SJSA1 (cell line): ENCODE measurements at regions not wholly inside any gene's neighbourhood (a gene's known extent, or its start where the extent isn't known, plus 50 kb on each side); places are given as distances from the start of the nearest gene placed in this dataset.

Experiments used
- DNase-seq, 2 experiments: peaks; one replicate each; pipeline ENCODE4 v3.0.0-alpha.2; 2015 to 2020; ENCODE audit warnings: low spot score in 2 of 2, low read depth in 1 of 2
- H3K27ac ChIP-seq: fragments of 250-450 bp; sonication (Bioruptor Pico); 2 replicates; pipeline ENCODE4 v1.5.1; 2020; ENCODE audit warnings: mild to moderate bottlenecking, moderate library complexity
- H3K27me3 ChIP-seq: fragments of 250-450 bp; sonication (Bioruptor Pico); replicated peaks from 2 replicates; pipeline ENCODE4 v1.5.1; 2020; ENCODE audit warnings: mild to moderate bottlenecking, moderate library complexity
- H3K36me3 ChIP-seq: fragments of 250-450 bp; sonication (Bioruptor Pico); 2 replicates; pipeline ENCODE4 v1.5.1; 2020; ENCODE audit warnings: mild to moderate bottlenecking
- H3K4me1 ChIP-seq: fragments of 250-450 bp; sonication (Bioruptor Pico); replicated peaks from 2 replicates; pipeline ENCODE4 v1.6.1; 2021; ENCODE audit warnings: mild to moderate bottlenecking
- H3K4me3 ChIP-seq: fragments of 250-450 bp; sonication (Bioruptor Pico); 2 replicates; pipeline ENCODE4 v1.5.1; 2020; ENCODE audit warnings: mild to moderate bottlenecking
- H3K9me3 ChIP-seq: fragments of 250-450 bp; sonication (Bioruptor Pico); replicated peaks from 2 replicates; pipeline ENCODE4 v1.5.1; 2020; ENCODE audit warnings: mild to moderate bottlenecking

DNA sequence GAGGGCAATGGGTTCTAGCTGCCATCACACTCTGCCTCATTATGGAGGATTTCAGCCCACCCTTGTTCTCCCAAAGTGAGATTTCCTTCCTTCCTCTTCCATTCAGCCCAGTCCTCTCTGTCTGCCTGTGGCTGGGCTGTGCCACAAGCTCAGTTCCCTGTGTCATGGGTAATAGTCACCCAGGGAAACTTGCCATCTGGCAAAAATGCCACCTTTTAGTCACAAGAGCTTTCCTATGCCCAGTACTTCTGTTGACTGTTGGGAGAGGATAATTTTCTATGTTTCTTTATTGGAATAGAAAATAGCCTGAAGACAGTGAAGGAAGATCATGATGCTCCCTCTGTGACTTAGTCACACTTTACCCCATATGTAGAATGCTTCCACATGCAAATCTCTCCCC is 71.4 kb downstream of the TLR4 start:
- Histone ChIP-seq H3K27ac (no peak overlapping the region), H3K27me3 (no peaks in the 10 kb centered on the region), H3K36me3 (no peaks in the 10 kb centered on the region), H3K4me3 (no peak overlapping the region), H3K9me3 (no peaks in the 10 kb centered on the region), H3K4me1 (peaks cover 11% of the 10 kb centered on the region)
- no peak for DNase-seq

GRCh38 chr9:117777823-117778222 is 73.6 kb downstream of the TLR4 start:
- DNase-seq, result no peak
- Histone ChIP-seq H3K4me3 (no peak overlapping the region), H3K27ac (no peak overlapping the region), H3K9me3 (no peaks in the 10 kb centered on the region), H3K27me3 (no peaks in the 10 kb centered on the region), H3K36me3 (no peaks in the 10 kb centered on the region), H3K4me1 (peaks cover 5% of the 10 kb centered on the region)

DNA sequence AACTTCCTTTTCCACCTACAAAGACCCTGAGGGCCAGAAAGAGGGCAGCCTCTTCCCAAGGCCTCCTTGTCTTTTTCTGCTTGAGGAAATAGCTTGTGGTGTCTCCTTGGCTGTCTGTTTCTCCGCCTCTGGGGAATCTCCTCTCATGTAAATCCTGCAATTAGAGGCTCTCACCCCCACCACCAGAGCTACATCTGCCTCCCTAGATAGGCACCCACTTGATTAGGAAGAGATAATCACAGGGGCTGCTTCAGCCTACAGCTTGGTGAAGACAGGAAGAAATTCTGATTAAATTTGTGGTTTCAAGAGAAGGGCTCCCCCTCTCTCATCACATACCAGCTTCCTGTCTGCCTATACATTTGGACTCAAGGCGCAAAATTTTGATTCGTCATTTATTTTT is 75.6 kb downstream of the TLR4 start:
- Histone ChIP-seq H3K9me3 (no peaks in the 10 kb centered on the region), H3K4me1 (peaks cover 5% of the 10 kb centered on the region), H3K4me3 (no peak overlapping the region), H3K36me3 (no peaks in the 10 kb centered on the region), H3K27ac (no peak overlapping the region), H3K27me3 (no peaks in the 10 kb centered on the region)
- no peak for DNase-seq

- Histone ChIP-seq H3K9me3 (no peaks in the 10 kb centered on the region), H3K27me3 (no peaks in the 10 kb centered on the region), H3K27ac (no peak overlapping the region), H3K36me3 (no peaks in the 10 kb centered on the region), H3K4me1 (peaks cover 5% of the 10 kb centered on the region), H3K4me3 (peak overlapping the region; percentile 33)
- peak; percentile 55 to 69 for DNase-seq
Observed at GRCh38 chr9:117782931-117783788, 79.0 kb downstream of the TLR4 start.

GRCh38 chr9:117783828-117784227 is 79.6 kb downstream of the TLR4 start:
- Histone ChIP-seq H3K36me3 (no peaks in the 10 kb centered on the region), H3K9me3 (no peaks in the 10 kb centered on the region), H3K4me3 (no peak overlapping the region), H3K27ac (no peak overlapping the region), H3K4me1 (peaks cover 5% of the 10 kb centered on the region), H3K27me3 (no peaks in the 10 kb centered on the region)
- DNase-seq, result no peak

DNA sequence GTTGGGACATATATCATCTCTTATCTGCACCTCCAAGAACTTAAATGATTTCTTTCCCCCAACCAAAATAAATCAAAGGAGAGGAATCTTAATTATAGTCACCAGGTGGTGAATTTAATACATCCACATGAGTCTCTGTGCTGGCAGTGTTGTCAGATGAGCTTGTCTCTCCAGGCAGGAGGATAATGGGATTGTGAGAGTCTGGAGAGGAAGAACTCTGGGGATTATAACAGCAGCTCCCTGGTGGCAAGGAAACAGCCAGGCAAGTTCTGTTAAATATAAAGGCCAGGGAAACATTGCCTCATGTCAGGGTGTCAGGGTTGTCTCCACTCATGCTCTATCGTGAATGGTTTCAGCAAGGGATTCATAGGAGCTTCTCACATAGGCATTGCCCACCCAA is 80.8 kb downstream of the TLR4 start:
- no peak overlapping the region for H3K4me3 ChIP-seq
- no peaks in the 10 kb centered on the region for H3K9me3 ChIP-seq
- H3K36me3 ChIP-seq, result no peaks in the 10 kb centered on the region
- DNase-seq, result no peak
- H3K27ac ChIP-seq, result no peak overlapping the region
- H3K27me3 ChIP-seq, result no peaks in the 10 kb centered on the region
- peaks cover 5% of the 10 kb centered on the region for H3K4me1 ChIP-seq

GRCh38 chr9:117787746-117788145 is 83.5 kb downstream of the TLR4 start:
- Histone ChIP-seq H3K27ac (no peak overlapping the region), H3K4me1 (peaks cover 5% of the 10 kb centered on the region), H3K9me3 (no peaks in the 10 kb centered on the region), H3K36me3 (no peaks in the 10 kb centered on the region), H3K27me3 (no peaks in the 10 kb centered on the region), H3K4me3 (no peak overlapping the region)
- DNase-seq, result no peak

DNA sequence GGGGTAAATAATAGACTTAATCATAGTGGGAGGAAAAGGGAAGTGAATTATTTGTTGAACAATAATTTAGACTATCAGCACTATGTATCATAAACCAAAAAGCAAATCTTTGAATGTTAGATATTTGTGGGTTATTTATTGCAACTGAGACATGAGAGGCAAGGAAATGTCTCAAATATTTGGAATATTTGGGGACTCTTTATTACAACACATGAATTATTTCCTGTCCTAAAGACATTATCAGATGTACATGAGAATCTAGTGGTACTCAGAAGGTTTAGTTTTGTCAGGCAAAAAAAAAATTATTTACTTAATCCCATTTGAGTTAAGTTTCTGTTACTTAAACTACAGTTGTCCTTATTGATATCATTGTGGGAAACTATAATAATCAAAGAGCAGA is 91.1 kb downstream of the TLR4 start:
- Histone ChIP-seq H3K4me3 (no peak overlapping the region), H3K36me3 (no peaks in the 10 kb centered on the region), H3K27ac (no peak overlapping the region), H3K4me1 (no peaks in the 10 kb centered on the region), H3K9me3 (no peaks in the 10 kb centered on the region), H3K27me3 (no peaks in the 10 kb centered on the region)
- DNase-seq, result no peak

DNA sequence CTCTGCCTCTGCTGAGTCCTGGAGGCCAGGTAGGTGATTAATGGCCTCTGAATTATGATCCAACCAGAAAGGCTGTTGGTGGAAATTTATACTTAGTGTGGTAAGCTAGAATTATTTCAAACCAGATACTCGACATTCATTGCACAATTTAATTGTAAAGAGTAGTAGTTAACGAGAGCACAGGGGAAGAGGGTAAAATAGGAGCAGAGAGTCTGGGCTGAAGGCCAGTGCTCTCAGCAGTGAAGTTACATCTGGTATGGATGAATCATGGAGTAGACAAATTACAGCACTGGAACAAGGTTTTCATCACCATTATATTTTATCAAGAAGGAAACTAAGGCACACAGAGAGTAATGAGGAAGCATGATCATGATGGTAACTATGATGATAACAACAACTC is 92.5 kb downstream of the TLR4 start:
- Histone ChIP-seq H3K4me1 (no peaks in the 10 kb centered on the region), H3K36me3 (no peaks in the 10 kb centered on the region), H3K9me3 (no peaks in the 10 kb centered on the region), H3K4me3 (no peak overlapping the region), H3K27ac (no peak overlapping the region), H3K27me3 (no peaks in the 10 kb centered on the region)
- DNase-seq, result no peak

GRCh38 chr9:117800389-117800788 is 96.2 kb downstream of the TLR4 start:
- DNase-seq, result no peak
- Histone ChIP-seq H3K9me3 (no peaks in the 10 kb centered on the region), H3K36me3 (no peaks in the 10 kb centered on the region), H3K4me1 (no peaks in the 10 kb centered on the region), H3K27me3 (no peaks in the 10 kb centered on the region), H3K27ac (no peak overlapping the region), H3K4me3 (no peak overlapping the region)

DNA sequence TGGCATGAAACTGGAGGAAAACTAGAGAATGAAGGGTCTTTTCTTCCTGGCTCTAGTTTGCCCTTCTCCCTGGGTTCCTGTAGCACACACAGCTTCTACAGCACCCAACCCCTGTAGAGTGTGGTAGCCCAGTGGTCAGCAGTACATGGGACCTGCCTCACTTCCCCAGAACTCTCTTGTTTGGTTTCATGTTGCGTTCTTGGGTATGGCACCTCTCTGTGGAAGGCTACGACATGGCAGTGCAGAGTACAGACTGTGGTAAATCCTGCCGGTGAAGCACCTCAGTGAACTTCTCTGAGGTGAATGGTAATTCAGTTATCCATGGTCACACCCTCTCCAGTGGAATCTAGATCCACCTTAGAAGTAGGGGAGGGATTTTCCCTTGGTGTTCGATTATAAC is 105.5 kb downstream of the TLR4 start:
- H3K36me3 ChIP-seq, result no peaks in the 10 kb centered on the region
- DNase-seq, result no peak
- no peaks in the 10 kb centered on the region for H3K4me1 ChIP-seq
- no peaks in the 10 kb centered on the region for H3K27me3 ChIP-seq
- no peaks in the 10 kb centered on the region for H3K9me3 ChIP-seq
- no peak overlapping the region for H3K4me3 ChIP-seq
- H3K27ac ChIP-seq, result no peak overlapping the region

GRCh38 chr9:117815315-117815714 is 111.1 kb downstream of the TLR4 start:
- no peak overlapping the region for H3K27ac ChIP-seq
- no peaks in the 10 kb centered on the region for H3K36me3 ChIP-seq
- H3K9me3 ChIP-seq, result 0 out of 2 replicates have a peak, but pooled peaks cover 2% of the 10 kb centered on the region
- H3K4me3 ChIP-seq, result no peak overlapping the region
- H3K27me3 ChIP-seq, result no peaks in the 10 kb centered on the region
- no peak for DNase-seq
- H3K4me1 ChIP-seq, result no peaks in the 10 kb centered on the region

DNA sequence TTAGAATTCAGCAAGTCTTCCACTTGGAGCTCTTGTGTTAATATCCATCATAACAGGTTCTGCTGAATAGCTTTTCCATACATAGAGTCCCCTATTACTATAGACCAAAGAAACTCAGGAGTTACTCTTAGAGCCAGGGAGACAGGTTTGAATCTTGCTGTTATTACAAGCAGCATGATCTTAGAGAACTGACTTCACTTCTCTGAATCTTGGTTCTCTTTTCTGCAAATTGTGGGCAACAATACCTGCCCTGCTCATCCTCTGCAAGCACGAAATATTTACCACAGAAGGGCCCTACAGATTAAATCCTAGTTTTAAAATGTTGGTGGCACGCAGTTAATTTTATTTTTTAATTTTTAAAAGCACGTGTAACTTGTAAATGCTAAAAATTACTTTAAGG is 111.7 kb downstream of the TLR4 start:
- Histone ChIP-seq H3K4me1 (no peaks in the 10 kb centered on the region), H3K9me3 (0 out of 2 replicates have a peak, but pooled peaks cover 2% of the 10 kb centered on the region), H3K27ac (no peak overlapping the region), H3K4me3 (no peak overlapping the region), H3K27me3 (no peaks in the 10 kb centered on the region), H3K36me3 (no peaks in the 10 kb centered on the region)
- no peak for DNase-seq

- Histone ChIP-seq H3K4me3 (no peak overlapping the region), H3K4me1 (no peaks in the 10 kb centered on the region), H3K36me3 (no peaks in the 10 kb centered on the region), H3K27ac (no peak overlapping the region), H3K9me3 (no peaks in the 10 kb centered on the region), H3K27me3 (no peaks in the 10 kb centered on the region; the same call in 1 of the 2 replicates)
- no peak for DNase-seq
Observed at GRCh38 chr9:117821954-117822353, 117.8 kb downstream of the TLR4 start.

DNA sequence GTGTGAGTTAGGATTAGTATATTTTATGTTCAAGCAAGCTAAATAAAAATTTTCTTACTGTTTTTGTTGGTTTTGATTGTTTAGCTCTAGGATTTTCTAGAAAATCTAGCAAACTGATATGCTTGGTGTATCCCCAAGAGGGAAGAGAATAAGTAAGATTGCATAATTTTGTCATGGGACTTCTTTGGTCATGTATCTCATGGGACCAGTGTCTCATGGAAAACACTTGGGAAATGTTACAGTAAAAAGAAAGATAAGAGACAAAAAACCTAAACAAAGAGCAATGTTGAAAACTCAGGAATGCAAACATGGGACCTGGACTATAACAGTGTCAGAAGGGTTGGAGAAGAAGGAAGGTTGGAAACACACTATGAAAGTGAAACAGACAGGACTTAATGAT is 119.4 kb downstream of the TLR4 start:
- no peak for DNase-seq
- H3K9me3 ChIP-seq, result no peaks in the 10 kb centered on the region
- H3K4me1 ChIP-seq, result no peaks in the 10 kb centered on the region
- no peaks in the 10 kb centered on the region; the same call in 1 of the 2 replicates for H3K27me3 ChIP-seq
- H3K36me3 ChIP-seq, result no peaks in the 10 kb centered on the region
- H3K4me3 ChIP-seq, result no peak overlapping the region
- H3K27ac ChIP-seq, result no peak overlapping the region
